ENCODE measurements at regions not wholly inside any gene's neighbourhood (a gene's known extent, or its start where the extent isn't known, plus 50 kb on each side); places are given as distances from the start of the nearest gene placed in this dataset.

- TF ChIP-seq, protein P1, sequence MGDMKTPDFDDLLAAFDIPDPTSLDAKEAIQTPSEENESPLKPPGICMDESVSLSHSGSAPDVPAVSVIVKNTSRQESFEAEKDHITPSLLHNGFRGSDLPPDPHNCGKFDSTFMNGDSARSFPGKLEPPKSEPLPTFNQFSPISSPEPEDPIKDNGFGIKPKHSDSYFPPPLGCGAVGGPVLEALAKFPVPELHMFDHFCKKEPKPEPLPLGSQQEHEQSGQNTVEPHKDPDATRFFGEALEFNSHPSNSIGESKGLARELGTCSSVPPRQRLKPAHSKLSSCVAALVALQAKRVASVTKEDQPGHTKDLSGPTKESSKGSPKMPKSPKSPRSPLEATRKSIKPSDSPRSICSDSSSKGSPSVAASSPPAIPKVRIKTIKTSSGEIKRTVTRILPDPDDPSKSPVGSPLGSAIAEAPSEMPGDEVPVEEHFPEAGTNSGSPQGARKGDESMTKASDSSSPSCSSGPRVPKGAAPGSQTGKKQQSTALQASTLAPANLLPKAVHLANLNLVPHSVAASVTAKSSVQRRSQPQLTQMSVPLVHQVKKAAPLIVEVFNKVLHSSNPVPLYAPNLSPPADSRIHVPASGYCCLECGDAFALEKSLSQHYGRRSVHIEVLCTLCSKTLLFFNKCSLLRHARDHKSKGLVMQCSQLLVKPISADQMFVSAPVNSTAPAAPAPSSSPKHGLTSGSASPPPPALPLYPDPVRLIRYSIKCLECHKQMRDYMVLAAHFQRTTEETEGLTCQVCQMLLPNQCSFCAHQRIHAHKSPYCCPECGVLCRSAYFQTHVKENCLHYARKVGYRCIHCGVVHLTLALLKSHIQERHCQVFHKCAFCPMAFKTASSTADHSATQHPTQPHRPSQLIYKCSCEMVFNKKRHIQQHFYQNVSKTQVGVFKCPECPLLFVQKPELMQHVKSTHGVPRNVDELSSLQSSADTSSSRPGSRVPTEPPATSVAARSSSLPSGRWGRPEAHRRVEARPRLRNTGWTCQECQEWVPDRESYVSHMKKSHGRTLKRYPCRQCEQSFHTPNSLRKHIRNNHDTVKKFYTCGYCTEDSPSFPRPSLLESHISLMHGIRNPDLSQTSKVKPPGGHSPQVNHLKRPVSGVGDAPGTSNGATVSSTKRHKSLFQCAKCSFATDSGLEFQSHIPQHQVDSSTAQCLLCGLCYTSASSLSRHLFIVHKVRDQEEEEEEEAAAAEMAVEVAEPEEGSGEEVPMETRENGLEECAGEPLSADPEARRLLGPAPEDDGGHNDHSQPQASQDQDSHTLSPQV (IDR thresholded peaks at IDR 0.05), result peak; percentile 41; the same call in 1 of the 2 replicates
- no peak for TF ChIP-seq MITF (IDR thresholded peaks at IDR 0.05)
- TF ChIP-seq CTCF (IDR thresholded peaks at IDR 0.05 in 2 of 3, conservative IDR thresholded peaks at IDR 0.05 in 1 of 3; ENCODE audit: insufficient read depth in 2 of 3, low read depth in 1 of 3, low read length in 3 of 3), result peak; percentile 60 to 73 (median 66)
- no peak for TF ChIP-seq MEIS2 (IDR thresholded peaks at IDR 0.05; ENCODE audit: partially characterized antibody)
Measured at GRCh38 chr14:34098045-34098984, 147.4 kb upstream of the EGLN3 start (continued).

Data from K562 (cell line).